Bronchial epithelial cell (primary cell): ENCODE measurements at regions not wholly inside any gene's neighbourhood (a gene's known extent, or its start where the extent isn't known, plus 50 kb on each side); places are given as distances from the start of the nearest gene placed in this dataset.
A peak's percentile ranks its signal among the peaks of the same experiment; 100 is the strongest.

Source experiments
- DNase-seq: peaks from one replicate; pipeline ENCODE4 v3.0.0-alpha.2; 2010; ENCODE audit warnings: low read depth
- FAIRE-seq: peaks from 2 replicates; lab custom pipeline; 2011; peaks lifted over from hg19 to GRCh38; lab: Jason Lieb, UNC
- H3K27me3 ChIP-seq: 2 replicates; pipeline ENCODE4 v1.5.1; 2011; ENCODE audit warnings: low read length; ENCODE audit not compliant: control insufficient read depth, insufficient read depth
- H3K36me3 ChIP-seq: 2 replicates; pipeline ENCODE4 v1.5.1; 2011; ENCODE audit warnings: low read length; ENCODE audit not compliant: control insufficient read depth, insufficient read depth
- H3K4me3 ChIP-seq: 2 replicates; pipeline ENCODE4 v1.5.1; 2011; ENCODE audit warnings: mild to moderate bottlenecking, low read depth, low read length, control low read depth
- CTCF ChIP-seq: IDR thresholded peaks from 2 replicates; pipeline ENCODE4 v1.5.1; 2011; ENCODE audit warnings: mild to moderate bottlenecking, moderate library complexity, low read length, control low read depth, inconsistent platforms; ENCODE audit not compliant: insufficient read depth, severe bottlenecking

GRCh38 chr10:23899166-23899565 lies 309.8 kb upstream of the KIAA1217 start:
- no peaks in the 10 kb centered on the region for H3K36me3 ChIP-seq
- no peak for FAIRE-seq
- no peak for TF ChIP-seq CTCF

GRCh38 chr10:23910291-23910690 lies 298.6 kb upstream of the KIAA1217 start:
- H3K27me3 ChIP-seq = no peaks in the 10 kb centered on the region
- no peak for TF ChIP-seq CTCF
- no peak for DNase-seq
- FAIRE-seq = no peak
- no peaks in the 10 kb centered on the region for H3K36me3 ChIP-seq
- no peak overlapping the region for H3K4me3 ChIP-seq

More at GRCh38 chr10:23899166-23899565, 309.8 kb upstream of the KIAA1217 start:
- H3K4me3 ChIP-seq = no peak overlapping the region
- DNase-seq = no peak
- H3K27me3 ChIP-seq = no peaks in the 10 kb centered on the region

GRCh38 chr10:23912884-23913404 lies 296.0 kb upstream of the KIAA1217 start:
- TF ChIP-seq CTCF = no peak
- no peak overlapping the region for H3K4me3 ChIP-seq
- no peaks in the 10 kb centered on the region for H3K27me3 ChIP-seq
- no peak for DNase-seq
- no peaks in the 10 kb centered on the region for H3K36me3 ChIP-seq
- no peak for FAIRE-seq

GRCh38 chr10:23914641-23915040 lies 294.3 kb upstream of the KIAA1217 start:
- Histone ChIP-seq H3K27me3 (no peaks in the 10 kb centered on the region), H3K4me3 (no peak overlapping the region), H3K36me3 (no peaks in the 10 kb centered on the region)
- FAIRE-seq (no peak), DNase-seq (no peak)
- no peak for TF ChIP-seq CTCF

GRCh38 chr10:23917251-23917840 lies 291.6 kb upstream of the KIAA1217 start:
- Histone ChIP-seq H3K27me3 (no peaks in the 10 kb centered on the region), H3K4me3 (no peak overlapping the region), H3K36me3 (no peaks in the 10 kb centered on the region)
- no peak for TF ChIP-seq CTCF
- no peak for DNase-seq
- FAIRE-seq = peak; percentile 64

- DNase-seq (peak; percentile 3), FAIRE-seq (no peak)
- Histone ChIP-seq H3K27me3 (no peaks in the 10 kb centered on the region), H3K36me3 (no peaks in the 10 kb centered on the region), H3K4me3 (no peak overlapping the region)
- TF ChIP-seq CTCF = no peak
Measured at GRCh38 chr10:23918090-23918723, 290.7 kb upstream of the KIAA1217 start.
